ENCODE measurements at regions not wholly inside any gene's neighbourhood (a gene's known extent, or its start where the extent isn't known, plus 50 kb on each side); places are given as distances from the start of the nearest gene placed in this dataset.

GRCh38 chr14:51573607-51574006 lies 78.1 kb upstream of the FRMD6 start:
- TF ChIP-seq EP300 (IDR thresholded peaks at IDR 0.05; ENCODE audit: borderline replicate concordance) (no peak), ZBTB7A (IDR thresholded peaks at IDR 0.05; ENCODE audit: low read depth) (no peak)
